ENCODE measurements at regions not wholly inside any gene's neighbourhood (a gene's known extent, or its start where the extent isn't known, plus 50 kb on each side); places are given as distances from the start of the nearest gene placed in this dataset.

- TF ChIP-seq CTCF (IDR thresholded peaks at IDR 0.05; ENCODE audit: control extremely low read depth, extremely low read depth): no peak
- no peak overlapping the region for H3K27ac ChIP-seq (ENCODE audit: low read depth in 1 of 2, low read length in 1 of 2)
- 70 to 91% methylated on average over 1 of the region's 1 CpG for WGBS, 2 donors
- H3K9ac ChIP-seq (ENCODE audit: insufficient read depth in 1 of 2, low read length in 2 of 2): no peak overlapping the region
- no peaks in the 10 kb centered on the region for H3K36me3 ChIP-seq (ENCODE audit: control insufficient read depth in 4 of 4, insufficient read depth in 4 of 4, low read length in 4 of 4)
- peaks cover 0 to 7% (median 0%) of the 10 kb centered on the region in 5 donors for H3K4me1 ChIP-seq (ENCODE audit: control insufficient read depth in 5 of 5, insufficient read depth in 5 of 5, low read length in 5 of 5)
- ATAC-seq (ENCODE audit: insufficient read depth, low FRiP score) (peak; percentile 82), DNase-seq (no peak)
- H3K9me3 ChIP-seq (ENCODE audit: control insufficient read depth in 4 of 4, insufficient read depth in 3 of 4, low read length in 3 of 4): no peaks in the 10 kb centered on the region
- H3K27me3 ChIP-seq (ENCODE audit: control insufficient read depth in 3 of 3, insufficient read depth in 3 of 3, low read length in 2 of 3): no peaks in the 10 kb centered on the region
- H3K4me3 ChIP-seq: no peak overlapping the region
Observed at GRCh38 chr21:35217504-35218060, 168.5 kb upstream of the RUNX1 start.

GRCh38 chr21:35216996-35217395 lies 167.9 kb upstream of the RUNX1 start:
- peaks cover 0 to 13% (median 0%) of the 10 kb centered on the region in 5 donors for H3K4me1 ChIP-seq (ENCODE audit: control insufficient read depth in 5 of 5, insufficient read depth in 5 of 5, low read length in 5 of 5)
- H3K4me3 ChIP-seq: no peak overlapping the region
- H3K9me3 ChIP-seq (ENCODE audit: control insufficient read depth in 4 of 4, insufficient read depth in 3 of 4, low read length in 3 of 4): no peaks in the 10 kb centered on the region
- WGBS, 2 donors: 74 to 84% methylated on average over 1 of the region's 1 CpG
- peak in 1 of 3 donors; percentile 44 for DNase-seq
- TF ChIP-seq CTCF (IDR thresholded peaks at IDR 0.05; ENCODE audit: control extremely low read depth, extremely low read depth): no peak
- no peaks in the 10 kb centered on the region for H3K27me3 ChIP-seq (ENCODE audit: control insufficient read depth in 3 of 3, insufficient read depth in 3 of 3, low read length in 2 of 3)
- H3K36me3 ChIP-seq (ENCODE audit: control insufficient read depth in 4 of 4, insufficient read depth in 4 of 4, low read length in 4 of 4): no peaks in the 10 kb centered on the region
- no peak overlapping the region for H3K9ac ChIP-seq (ENCODE audit: insufficient read depth in 1 of 2, low read length in 2 of 2)
- peak overlapping the region in 1 of 2 donors; percentile 14 for H3K27ac ChIP-seq (ENCODE audit: low read depth in 1 of 2, low read length in 1 of 2)
- ATAC-seq (ENCODE audit: insufficient read depth, low FRiP score): no peak

GRCh38 chr21:35215870-35216269 lies 166.8 kb upstream of the RUNX1 start:
- ATAC-seq (ENCODE audit: insufficient read depth, low FRiP score) (no peak), DNase-seq (no peak)
- peaks cover 0 to 24% (median 0%) of the 10 kb centered on the region in 5 donors for H3K4me1 ChIP-seq (ENCODE audit: control insufficient read depth in 5 of 5, insufficient read depth in 5 of 5, low read length in 5 of 5)
- no peak overlapping the region for H3K9ac ChIP-seq (ENCODE audit: insufficient read depth in 1 of 2, low read length in 2 of 2)
- H3K27ac ChIP-seq (ENCODE audit: low read depth in 1 of 2, low read length in 1 of 2): no peak overlapping the region
- 66 to 82% methylated on average over 1 of the region's 1 CpG for WGBS, 2 donors
- no peaks in the 10 kb centered on the region for H3K27me3 ChIP-seq (ENCODE audit: control insufficient read depth in 3 of 3, insufficient read depth in 3 of 3, low read length in 2 of 3)
- no peaks in the 10 kb centered on the region for H3K9me3 ChIP-seq (ENCODE audit: control insufficient read depth in 4 of 4, insufficient read depth in 3 of 4, low read length in 3 of 4)
- no peak overlapping the region for H3K4me3 ChIP-seq
- no peaks in the 10 kb centered on the region for H3K36me3 ChIP-seq (ENCODE audit: control insufficient read depth in 4 of 4, insufficient read depth in 4 of 4, low read length in 4 of 4)
- no peak for TF ChIP-seq CTCF (IDR thresholded peaks at IDR 0.05; ENCODE audit: control extremely low read depth, extremely low read depth)
